MM.1S (cell line): ENCODE measurements at regions not wholly inside any gene's neighbourhood (a gene's known extent, or its start where the extent isn't known, plus 50 kb on each side); places are given as distances from the start of the nearest gene placed in this dataset.
A peak's percentile ranks its signal among the peaks of the same experiment; 100 is the strongest.

Experiments
- DNase-seq: peaks from one replicate; pipeline ENCODE4 v3.0.0-alpha.2; 2015
- H2AFZ ChIP-seq: fragments of 300-600 bp; sonication (generic); 2 replicates; pipeline ENCODE4 v1.6.0; 2016; ENCODE audit warnings: antibody characterized with exemption, low read length
- H3F3A ChIP-seq: fragments of 300-600 bp; sonication (generic); 2 replicates; pipeline ENCODE4 v1.6.1; 2016; ENCODE audit warnings: mild to moderate bottlenecking, antibody characterized with exemption, low read length, moderate library complexity, mixed read lengths; ENCODE audit not compliant: insufficient read depth
- H3K27ac ChIP-seq: fragments of 300-600 bp; sonication (generic); 2 replicates; pipeline ENCODE4 v1.5.1; 2016; ENCODE audit warnings: mild to moderate bottlenecking, low read length
- H3K27me3 ChIP-seq: fragments of 300-600 bp; sonication (generic); replicated peaks from 2 replicates; pipeline ENCODE4 v1.6.0; 2016; ENCODE audit warnings: low read length; ENCODE audit not compliant: insufficient read depth
- H3K36me3 ChIP-seq: fragments of 300-600 bp; sonication (generic); replicated peaks from 2 replicates; pipeline ENCODE4 v1.6.1; 2016; ENCODE audit warnings: mild to moderate bottlenecking, low read length, mixed read lengths; ENCODE audit not compliant: insufficient read depth
- H3K4me1 ChIP-seq: fragments of 300-600 bp; sonication (generic); 2 replicates; pipeline ENCODE4 v1.6.1; 2016; ENCODE audit warnings: low read length, mixed read lengths
- H3K4me2 ChIP-seq: fragments of 300-600 bp; sonication (generic); 2 replicates; pipeline ENCODE4 v1.6.0; 2016; ENCODE audit warnings: low read depth, low read length
- H3K4me3 ChIP-seq: fragments of 300-600 bp; sonication (generic); 2 replicates; pipeline ENCODE4 v1.5.1; 2016; ENCODE audit warnings: low read length, mixed read lengths
- H3K79me2 ChIP-seq: fragments of 300-600 bp; sonication (generic); 2 replicates; pipeline ENCODE4 v1.6.1; 2016; ENCODE audit warnings: mixed run types, low read length, mixed read lengths
- H3K9ac ChIP-seq: fragments of 300-600 bp; sonication (generic); 2 replicates; pipeline ENCODE4 v1.6.1; 2016; ENCODE audit warnings: low read length, mixed read lengths
- H3K9me2 ChIP-seq: fragments of 300-600 bp; sonication (generic); replicated peaks from 2 replicates; pipeline ENCODE4 v1.6.1; 2016; ENCODE audit warnings: mild to moderate bottlenecking, low read length, mixed read lengths; ENCODE audit not compliant: insufficient read depth
- H3K9me3 ChIP-seq: fragments of 300-600 bp; sonication (generic); replicated peaks from 2 replicates; pipeline ENCODE4 v1.6.1; 2016; ENCODE audit warnings: mild to moderate bottlenecking, low read length, mixed read lengths; ENCODE audit not compliant: insufficient read depth
- H4K20me1 ChIP-seq: fragments of 300-600 bp; sonication (generic); 2 replicates; pipeline ENCODE4 v1.6.1; 2016; ENCODE audit warnings: mild to moderate bottlenecking, low read length, moderate library complexity, mixed read lengths; ENCODE audit not compliant: insufficient read depth
- EZH2 ChIP-seq: fragments of 300-600 bp; sonication (generic); optimal IDR thresholded peaks from 2 replicates; pipeline ENCODE3; 2017; ENCODE audit warnings: low read depth, mild to moderate bottlenecking, antibody characterized with exemption, low read length, mixed read lengths
- EZH2phosphoT487 ChIP-seq: fragments of 300-600 bp; sonication (generic); IDR thresholded peaks from 2 replicates; pipeline ENCODE4 v1.6.1; 2018; ENCODE audit warnings: antibody characterized with exemption, low read length
- TF ChIP-seq, protein P1 (sequence below): fragments of 300-600 bp; sonication (generic); IDR thresholded peaks from 2 replicates; pipeline ENCODE4 v1.5.1; 2016; ENCODE audit warnings: antibody characterized with exemption, low read length, mixed read lengths

DNA sequence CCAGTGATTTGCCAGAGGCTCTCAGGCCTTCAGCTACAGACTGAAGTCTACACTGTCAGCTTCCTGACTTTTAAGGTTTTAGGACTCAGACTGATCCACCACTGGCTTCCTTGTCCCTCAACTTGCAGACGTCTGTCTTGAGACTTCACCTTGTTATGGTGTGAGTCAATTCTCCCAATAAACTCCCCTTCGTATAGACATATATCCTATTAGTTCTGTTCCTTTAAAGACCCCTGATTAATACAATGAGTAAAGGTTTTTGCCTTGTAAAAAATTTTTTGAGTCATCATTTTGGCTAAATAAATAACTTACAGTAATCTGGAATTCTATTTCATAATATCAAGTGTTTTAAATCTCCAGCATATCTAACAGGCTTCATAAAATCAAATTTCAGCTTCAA is 956.3 kb upstream of the CDH6 start:
- H3K79me2 ChIP-seq, result no peaks in the 10 kb centered on the region
- H3K9me2 ChIP-seq, result no peaks in the 10 kb centered on the region
- DNase-seq, result no peak
- no peaks in the 10 kb centered on the region for H3K27me3 ChIP-seq
- H3K36me3 ChIP-seq, result no peaks in the 10 kb centered on the region
- H3K4me2 ChIP-seq, result no peak overlapping the region
- no peaks in the 10 kb centered on the region for H4K20me1 ChIP-seq
- H3K27ac ChIP-seq, result no peak overlapping the region
- no peak overlapping the region for H3K9ac ChIP-seq
- no peaks in the 10 kb centered on the region for H3K4me1 ChIP-seq
- no peaks in the 10 kb centered on the region for H3K9me3 ChIP-seq
- H3K4me3 ChIP-seq, result no peak overlapping the region
- no peaks in the 10 kb centered on the region for H3F3A ChIP-seq
- no peak overlapping the region for H2AFZ ChIP-seq
- TF ChIP-seq EZH2phosphoT487, result no peak
- TF ChIP-seq EZH2, result no peak
- TF ChIP-seq, protein P1, sequence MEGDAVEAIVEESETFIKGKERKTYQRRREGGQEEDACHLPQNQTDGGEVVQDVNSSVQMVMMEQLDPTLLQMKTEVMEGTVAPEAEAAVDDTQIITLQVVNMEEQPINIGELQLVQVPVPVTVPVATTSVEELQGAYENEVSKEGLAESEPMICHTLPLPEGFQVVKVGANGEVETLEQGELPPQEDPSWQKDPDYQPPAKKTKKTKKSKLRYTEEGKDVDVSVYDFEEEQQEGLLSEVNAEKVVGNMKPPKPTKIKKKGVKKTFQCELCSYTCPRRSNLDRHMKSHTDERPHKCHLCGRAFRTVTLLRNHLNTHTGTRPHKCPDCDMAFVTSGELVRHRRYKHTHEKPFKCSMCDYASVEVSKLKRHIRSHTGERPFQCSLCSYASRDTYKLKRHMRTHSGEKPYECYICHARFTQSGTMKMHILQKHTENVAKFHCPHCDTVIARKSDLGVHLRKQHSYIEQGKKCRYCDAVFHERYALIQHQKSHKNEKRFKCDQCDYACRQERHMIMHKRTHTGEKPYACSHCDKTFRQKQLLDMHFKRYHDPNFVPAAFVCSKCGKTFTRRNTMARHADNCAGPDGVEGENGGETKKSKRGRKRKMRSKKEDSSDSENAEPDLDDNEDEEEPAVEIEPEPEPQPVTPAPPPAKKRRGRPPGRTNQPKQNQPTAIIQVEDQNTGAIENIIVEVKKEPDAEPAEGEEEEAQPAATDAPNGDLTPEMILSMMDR, result no peak

DNA sequence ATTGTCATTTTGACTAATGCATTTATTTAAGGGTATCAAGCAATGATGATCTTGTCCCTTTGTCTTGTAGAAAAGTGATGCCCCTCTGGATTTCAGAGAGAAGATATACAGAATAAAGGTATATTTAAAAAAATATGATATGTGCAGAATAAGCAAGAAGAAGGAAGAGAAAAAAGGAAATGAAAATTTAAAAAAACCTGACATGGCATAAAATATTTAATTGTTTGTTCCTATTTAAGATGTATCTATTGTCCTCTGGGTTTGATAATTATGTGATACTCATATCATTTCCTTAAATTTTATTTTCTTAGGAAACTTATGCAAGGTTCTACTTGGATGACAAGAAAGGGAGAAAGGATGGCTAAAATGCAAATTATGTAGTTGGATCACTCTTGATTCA is 983.7 kb upstream of the CDH6 start:
- no peaks in the 10 kb centered on the region for H3K4me1 ChIP-seq
- no peaks in the 10 kb centered on the region for H4K20me1 ChIP-seq
- DNase-seq, result no peak
- no peak overlapping the region for H3K4me2 ChIP-seq
- no peak for TF ChIP-seq EZH2phosphoT487
- TF ChIP-seq, protein P1, result no peak
- TF ChIP-seq EZH2, result no peak
- no peak overlapping the region for H3K27ac ChIP-seq
- no peaks in the 10 kb centered on the region for H3K27me3 ChIP-seq
- no peaks in the 10 kb centered on the region for H3K79me2 ChIP-seq
- no peak overlapping the region for H2AFZ ChIP-seq
- H3K9ac ChIP-seq, result no peak overlapping the region
- no peaks in the 10 kb centered on the region for H3K36me3 ChIP-seq
- H3F3A ChIP-seq, result no peaks in the 10 kb centered on the region
- no peaks in the 10 kb centered on the region for H3K9me2 ChIP-seq
- H3K9me3 ChIP-seq, result no peaks in the 10 kb centered on the region
- H3K4me3 ChIP-seq, result no peak overlapping the region

DNA sequence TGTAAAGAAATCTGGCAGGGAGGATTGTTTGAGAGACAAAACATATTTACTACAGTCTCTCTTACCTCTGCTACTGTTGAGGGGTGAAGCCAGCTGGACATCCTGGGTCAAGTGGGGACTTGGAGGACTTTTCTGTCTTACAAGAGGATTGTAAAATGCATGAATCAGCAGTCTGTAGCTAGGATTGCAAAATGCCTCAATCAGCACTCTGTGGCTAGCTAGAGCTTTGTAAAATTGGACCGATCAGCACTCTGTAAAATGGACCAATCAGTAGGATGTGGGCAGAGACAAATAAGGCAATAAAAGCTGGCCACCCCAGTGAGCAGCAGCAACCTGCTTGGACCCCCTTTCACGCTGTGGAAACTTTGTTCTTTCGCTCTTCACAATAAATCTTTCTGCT is 995.8 kb upstream of the CDH6 start:
- no peak overlapping the region for H3K4me2 ChIP-seq
- no peaks in the 10 kb centered on the region for H3F3A ChIP-seq
- H3K9ac ChIP-seq, result no peak overlapping the region
- no peaks in the 10 kb centered on the region for H4K20me1 ChIP-seq
- no peaks in the 10 kb centered on the region for H3K9me3 ChIP-seq
- H3K79me2 ChIP-seq, result no peaks in the 10 kb centered on the region
- H3K4me1 ChIP-seq, result no peaks in the 10 kb centered on the region
- no peaks in the 10 kb centered on the region for H3K9me2 ChIP-seq
- no peaks in the 10 kb centered on the region for H3K27me3 ChIP-seq
- no peaks in the 10 kb centered on the region for H3K36me3 ChIP-seq
- no peak overlapping the region for H3K4me3 ChIP-seq
- H2AFZ ChIP-seq, result no peak overlapping the region
- TF ChIP-seq EZH2 (no peak), EZH2phosphoT487 (no peak)
- TF ChIP-seq, protein P1, result no peak
- DNase-seq, result peak; percentile 21
- H3K27ac ChIP-seq, result no peak overlapping the region
